B cell (primary cell): ENCODE measurements at regions not wholly inside any gene's neighbourhood (a gene's known extent, or its start where the extent isn't known, plus 50 kb on each side); places are given as distances from the start of the nearest gene placed in this dataset.
"Not testable (repeated sequence)": the region's sequence is repeated elsewhere in the genome, so short reads cannot be mapped to it uniquely, and the experiment has no call there.

ENCODE experiments used
- ATAC-seq: fragments of 200-7000 bp; cut with Tn5 transposase; one replicate; pipeline ENCODE4 v1.10.0; 2021; ENCODE audit warnings: low read depth, mild to moderate bottlenecking, moderate number of reproducible peaks, moderate library complexity
- CTCF ChIA-PET: fragments of 350-600 bp; sonication (Branson Sonifier 250); formaldehyde crosslinking; loops from one replicate; lab custom pipeline; 2021; ENCODE audit warnings: antibody characterized with exemption, inconsistent platforms; lab: Charles Lee
- POLR2A ChIA-PET: fragments of 350-600 bp; sonication (Branson Sonifier 250); formaldehyde crosslinking; loops from one replicate; lab custom pipeline; 2021; ENCODE audit warnings: antibody characterized with exemption; lab: Charles Lee
- DNase-seq: peaks from one replicate; pipeline ENCODE4 v3.0.0; 2013
- H2AFZ ChIP-seq: 2 replicates; pipeline ENCODE4 v1.6.1; 2012; ENCODE audit warnings: mild to moderate bottlenecking, low read depth, low read length; ENCODE audit not compliant: insufficient read depth, poor library complexity, severe bottlenecking
- H3K27ac ChIP-seq, 2 donors: 1 replicate in 1 of 2; 2 replicates in 1 of 2; pipeline ENCODE4 v1.5.1; 2012 to 2013; ENCODE audit warnings: low read length in 2 of 2, mild to moderate bottlenecking in 2 of 2, moderate library complexity in 1 of 2
- H3K27me3 ChIP-seq, 4 experiments: fragments of 200-600 bp in 1 of 4; sonication (generic) in 1 of 4; replicated peaks in 1 of 4; 1 replicate in 2 of 4; 2 replicates in 2 of 4; pipeline versions ENCODE4 v1.6.1 to v1.7.0; 2013 to 2016; ENCODE audit warnings: low read length in 3 of 4, mild to moderate bottlenecking in 2 of 4, mixed read lengths in 1 of 4, moderate library complexity in 1 of 4; ENCODE audit not compliant: insufficient read depth in 4 of 4, control insufficient read depth in 3 of 4; ENCODE audit errors: control extremely low read depth in 1 of 4
- H3K36me3 ChIP-seq, 2 experiments: replicated peaks in 1 of 2; 1 replicate in 1 of 2; 2 replicates in 1 of 2; pipeline versions ENCODE4 v1.6.1 to v1.7.1; 2013; ENCODE audit warnings: low read length in 1 of 2; ENCODE audit not compliant: insufficient read depth in 2 of 2, control insufficient read depth in 1 of 2; ENCODE audit errors: control extremely low read depth in 1 of 2, extremely low read depth in 1 of 2
- H3K4me1 ChIP-seq, 2 donors: fragments of 200-600 bp in 1 of 2; sonication (generic) in 1 of 2; 1 replicate in 1 of 2; 2 replicates in 1 of 2; pipeline versions ENCODE4 v1.5.1 to v1.6.1; 2013 to 2017; ENCODE audit warnings: low read length in 2 of 2; ENCODE audit not compliant: control insufficient read depth in 2 of 2, insufficient read depth in 2 of 2
- H3K4me2 ChIP-seq: replicated peaks from 2 replicates; pipeline ENCODE3; 2012; ENCODE audit warnings: mild to moderate bottlenecking, low read depth, low read length; ENCODE audit not compliant: poor library complexity, severe bottlenecking
- H3K4me3 ChIP-seq, 5 experiments: fragments of 200-600 bp in 1 of 5; sonication (generic) in 1 of 5; 1 replicate in 3 of 5; 2 replicates in 2 of 5; pipeline versions ENCODE4 v1.5.1 to v1.7.0; 2011 to 2016; ENCODE audit warnings: low read length in 4 of 5, mild to moderate bottlenecking in 4 of 5, low read depth in 2 of 5, control low read depth in 1 of 5, moderate library complexity in 1 of 5; ENCODE audit not compliant: insufficient read depth in 1 of 5; ENCODE audit errors: control extremely low read depth in 1 of 5, extremely low read depth in 1 of 5
- H3K79me2 ChIP-seq: fragments of 200-600 bp; sonication (generic); one replicate; pipeline ENCODE4 v1.6.0; 2016; ENCODE audit warnings: low read length; ENCODE audit not compliant: control insufficient read depth, insufficient read depth
- H3K9ac ChIP-seq: fragments of 200-600 bp; sonication (generic); 2 replicates; pipeline ENCODE4 v1.6.1; 2017; ENCODE audit warnings: mild to moderate bottlenecking, low read length, moderate library complexity
- H3K9me3 ChIP-seq, 3 donors: one replicate each; pipeline versions ENCODE4 v1.6.1 to v1.7.1; 2013; ENCODE audit warnings: low read length in 2 of 3; ENCODE audit not compliant: control insufficient read depth in 2 of 3, insufficient read depth in 1 of 3; ENCODE audit errors: control extremely low read depth in 1 of 3
- H4K20me1 ChIP-seq: 2 replicates; pipeline ENCODE4 v1.6.0; 2012; ENCODE audit warnings: mild to moderate bottlenecking, low read length; ENCODE audit not compliant: insufficient read depth, control insufficient read depth, poor library complexity, severe bottlenecking
- H3K27ac Mint-ChIP-seq: one replicate; pipeline ENCODE4 v1.8.0; 2021; ENCODE audit warnings: mixed read lengths
- H3K27me3 Mint-ChIP-seq: one replicate; pipeline ENCODE4 v1.8.0; 2021; ENCODE audit warnings: mixed read lengths
- H3K4me1 Mint-ChIP-seq: one replicate; pipeline ENCODE4 v1.8.0; 2021; ENCODE audit warnings: mixed read lengths
- H3K4me3 Mint-ChIP-seq: one replicate; pipeline ENCODE4 v1.8.0; 2021; ENCODE audit warnings: mixed read lengths
- H3K9me3 Mint-ChIP-seq: one replicate; pipeline ENCODE4 v1.8.0; 2022; ENCODE audit warnings: mixed read lengths; ENCODE audit not compliant: insufficient read depth
- CTCF ChIP-seq: fragments of 200-600 bp; IDR thresholded peaks from one replicate; pipeline ENCODE4 v1.8.0; 2022; ENCODE audit warnings: antibody characterized with exemption, mild to moderate bottlenecking
- EZH2 ChIP-seq: IDR thresholded peaks from 2 replicates; pipeline ENCODE4 v1.6.1; 2012; ENCODE audit warnings: borderline replicate concordance, low read depth, mild to moderate bottlenecking, moderate library complexity, low read length; ENCODE audit not compliant: insufficient read depth, poor library complexity, severe bottlenecking
- WGBS: methylation state at CpG from one replicate; pipeline ENCODE4 v1.1.5; 2013; ENCODE audit warnings: missing lambda C conversion rate; ENCODE audit not compliant: insufficient coverage; 5-methylcytosine and 5-hydroxymethylcytosine counted together
- intact Hi-C: fragments of 100-400 bp; cut with micrococcal nuclease; formaldehyde crosslinking; loops from one replicate; pipeline ENCODE4 v1.10.0; 2022

GRCh38 chr1:115529216-115529897, 112.4 kb upstream of the VANGL1 start:
- peaks cover 0 to 3% (median 0%) of the 10 kb centered on the region in 3 donors for H3K9me3 ChIP-seq
- H3K4me2 ChIP-seq: no peak overlapping the region
- H3K27me3 ChIP-seq: no peaks in the 10 kb centered on the region
- H3K4me1 Mint-ChIP-seq: no peaks in the 10 kb centered on the region
- no peak for DNase-seq
- ChIA-PET CTCF (no interaction called here), POLR2A (no interaction called here)
- no CpG with 5 or more reads among the region's 2 CpGs for WGBS
- no peaks in the 10 kb centered on the region for H3K36me3 ChIP-seq
- intact Hi-C loops: no loop called here
- no peak overlapping the region for H3K9ac ChIP-seq
- no peak for ATAC-seq
- no peak for TF ChIP-seq CTCF
- no peak for TF ChIP-seq EZH2
- no peak overlapping the region for H3K4me3 ChIP-seq
- H3K4me3 Mint-ChIP-seq: no peak overlapping the region
- H3K27ac ChIP-seq: no peak overlapping the region
- no peaks in the 10 kb centered on the region for H4K20me1 ChIP-seq
- H3K79me2 ChIP-seq: no peaks in the 10 kb centered on the region
- peaks cover 4% of the 10 kb centered on the region for H3K27me3 Mint-ChIP-seq
- H2AFZ ChIP-seq: no peak overlapping the region
- H3K4me1 ChIP-seq: no peaks in the 10 kb centered on the region
- H3K9me3 Mint-ChIP-seq: no peaks in the 10 kb centered on the region
- no peak overlapping the region for H3K27ac Mint-ChIP-seq

GRCh38 chr1:115528336-115528735, 113.4 kb upstream of the VANGL1 start:
- H3K9me3 ChIP-seq, H3K4me1 Mint-ChIP-seq, DNase-seq, H3K27ac ChIP-seq, intact Hi-C loops, H3K9ac ChIP-seq, H3K36me3 ChIP-seq, H2AFZ ChIP-seq, H4K20me1 ChIP-seq, H3K27me3 ChIP-seq, H3K4me3 ChIP-seq, H3K27me3 Mint-ChIP-seq, POLR2A ChIA-PET, H3K4me1 ChIP-seq, H3K27ac Mint-ChIP-seq, H3K4me3 Mint-ChIP-seq, H3K9me3 Mint-ChIP-seq, H3K79me2 ChIP-seq, ATAC-seq, CTCF ChIA-PET, H3K4me2 ChIP-seq: not testable (repeated sequence)
- no CpG with 5 or more reads among the region's 3 CpGs for WGBS
